GM12891 (cell line): ENCODE measurements at regions not wholly inside any gene's neighbourhood (a gene's known extent, or its start where the extent isn't known, plus 50 kb on each side); places are given as distances from the start of the nearest gene placed in this dataset.

Experiments used
- PAX5 ChIP-seq: IDR thresholded peaks from 2 replicates; pipeline ENCODE4 v1.6.1; 2011; ENCODE audit warnings: low read length, moderate library complexity, mild to moderate bottlenecking; ENCODE audit not compliant: insufficient read depth, severe bottlenecking
- POLR2AphosphoS5 ChIP-seq: IDR thresholded peaks from 2 replicates; pipeline ENCODE4 v1.6.1; 2011; ENCODE audit warnings: low read depth, low read length, control low read depth

DNA sequence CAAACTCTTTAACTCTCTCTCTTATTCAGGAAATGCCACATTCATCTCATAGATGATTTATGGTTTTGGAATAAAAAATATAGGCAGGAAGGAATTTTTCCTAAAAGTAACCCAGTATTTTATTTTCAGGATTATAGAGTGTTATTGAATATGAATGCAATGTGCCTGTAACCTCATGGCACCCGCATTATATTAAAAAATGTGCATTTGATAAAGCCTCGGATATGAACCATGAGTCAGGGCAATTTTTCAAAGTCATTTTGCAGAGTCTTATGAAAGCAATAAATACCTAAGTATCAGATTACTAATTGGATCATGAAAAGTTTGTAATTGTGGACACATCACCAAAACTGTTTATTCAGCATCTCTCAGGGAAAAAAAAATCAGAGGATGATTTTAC is 573.8 kb downstream of the TSN start:
- no peak for TF ChIP-seq PAX5
- no peak for TF ChIP-seq POLR2AphosphoS5
